ENCODE measurements at regions not wholly inside any gene's neighbourhood (a gene's known extent, or its start where the extent isn't known, plus 50 kb on each side); places are given as distances from the start of the nearest gene placed in this dataset.

- TF ChIP-seq CTCF (conservative IDR thresholded peaks at IDR 0.05 in 1 of 2, IDR thresholded peaks at IDR 0.05 in 1 of 2; ENCODE audit: low read depth in 1 of 2, low read length in 2 of 2) (no peak), EZH2 (IDR thresholded peaks at IDR 0.05; ENCODE audit: low read length, missing control alignments) (no peak)
Observed at GRCh38 chr3:144270100-144270499, 298.5 kb downstream of the DIPK2A start.
